NT2/D1 (cell line): ENCODE measurements at regions not wholly inside any gene's neighbourhood (a gene's known extent, or its start where the extent isn't known, plus 50 kb on each side); places are given as distances from the start of the nearest gene placed in this dataset.

ENCODE experiments used
- SUZ12 ChIP-seq: IDR thresholded peaks from 2 replicates; pipeline ENCODE4 v1.6.1; 2011; ENCODE audit not compliant: insufficient read length, insufficient read depth; ENCODE audit errors: extremely low read depth
- YY1 ChIP-seq: IDR thresholded peaks from 2 replicates; pipeline ENCODE4 v1.6.1; 2011; ENCODE audit not compliant: insufficient read length, insufficient read depth
- ZNF274 ChIP-seq: IDR thresholded peaks from 2 replicates; pipeline ENCODE4 v1.6.1; 2011; ENCODE audit warnings: mild to moderate bottlenecking, low read depth, low read length

DNA sequence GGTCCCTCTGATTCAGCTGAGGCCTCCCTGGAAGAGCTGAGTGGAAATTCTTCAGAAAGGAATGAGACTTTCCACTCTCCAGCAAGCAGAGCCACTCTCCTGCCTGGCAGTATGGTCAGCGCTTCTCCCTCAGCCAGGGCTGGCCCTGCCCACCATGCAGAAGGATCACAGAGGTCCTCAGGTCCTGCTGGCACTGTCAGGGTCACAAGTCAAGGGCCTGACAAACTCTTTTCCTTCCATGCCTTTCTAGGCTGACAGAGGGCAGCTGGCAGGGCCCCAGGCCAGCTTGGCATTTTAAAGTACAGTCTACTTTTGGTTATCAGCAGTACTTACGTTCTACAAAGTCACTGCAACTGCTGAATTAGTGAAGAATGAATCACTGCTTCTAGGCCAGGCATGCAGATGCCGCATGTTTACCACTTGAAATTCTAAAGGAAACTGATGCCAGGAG is 119.3 kb upstream of the FRMD4A start:
- no peak for TF ChIP-seq YY1
- TF ChIP-seq ZNF274: no peak
- no peak for TF ChIP-seq SUZ12
